Aorta (tissue), 5 donors: ENCODE measurements at regions not wholly inside any gene's neighbourhood (a gene's known extent, or its start where the extent isn't known, plus 50 kb on each side); places are given as distances from the start of the nearest gene placed in this dataset.

ENCODE experiments used
- ATAC-seq: fragments of 200-7000 bp; cut with Tn5 transposase; one replicate; pipeline ENCODE4 v1.9.1; 2022; ENCODE audit warnings: moderate library complexity; ENCODE audit not compliant: low FRiP score
- DNase-seq, 2 donors: peaks; one replicate each; pipeline ENCODE4 v3.0.0-alpha.2; 2020
- H3K27ac ChIP-seq, 2 donors: one replicate each; pipeline ENCODE4 v1.5.1; 2013; ENCODE audit warnings: low read length in 2 of 2, mild to moderate bottlenecking in 2 of 2, moderate library complexity in 2 of 2, control low read depth in 1 of 2, inconsistent platforms in 1 of 2, low read depth in 1 of 2
- H3K27me3 ChIP-seq, 2 donors: one replicate each; pipeline ENCODE4 v1.6.1; 2013; ENCODE audit warnings: control low read depth in 1 of 2, low read length in 1 of 2, mild to moderate bottlenecking in 1 of 2, moderate library complexity in 1 of 2; ENCODE audit not compliant: insufficient read depth in 2 of 2, control insufficient read depth in 1 of 2
- H3K36me3 ChIP-seq, 2 donors: one replicate each; pipeline ENCODE4 v1.6.1; 2013; ENCODE audit warnings: control low read depth in 1 of 2, low read length in 1 of 2, mild to moderate bottlenecking in 1 of 2; ENCODE audit not compliant: insufficient read depth in 2 of 2, control insufficient read depth in 1 of 2
- H3K4me1 ChIP-seq, 2 donors: one replicate each; pipeline ENCODE4 v1.6.1; 2013; ENCODE audit warnings: low read length in 2 of 2, control low read depth in 1 of 2, mild to moderate bottlenecking in 1 of 2, moderate library complexity in 1 of 2; ENCODE audit not compliant: insufficient read depth in 2 of 2, control insufficient read depth in 1 of 2
- H3K4me3 ChIP-seq, 2 donors: one replicate each; pipeline ENCODE4 v1.5.1; 2013; ENCODE audit warnings: low read length in 2 of 2, control low read depth in 1 of 2, mild to moderate bottlenecking in 1 of 2
- H3K9me3 ChIP-seq: one replicate; pipeline ENCODE4 v1.6.1; 2013; ENCODE audit warnings: mild to moderate bottlenecking, low read length; ENCODE audit not compliant: control insufficient read depth
- WGBS, 2 donors: extraction: QIAGEN DNeasy Blood & Tissue Kit; methylation state at CpG; one replicate each; pipeline ENCODE4 v1.1.7; 2013; 5-methylcytosine and 5-hydroxymethylcytosine counted together
- intact Hi-C, 2 donors: fragments of 100-400 bp; cut with DNase I; formaldehyde crosslinking; loops; one replicate each; pipeline versions ENCODE4 v1.14.2 to v1.15.0; 2022
- donor health status: healthy with polysubstance abuse.
- donor health status: Bipolar disorder and iron deficiency.
- donor health status: DM: no; HTN: no; CAD: no.
- donor health status: DM: no; HTN: no; CAD: no.
- donor health status: DM: yes; HTN: yes; CAD: no.

- H3K27me3 ChIP-seq: peaks cover 0 to 1% of the 10 kb centered on the region in 2 donors
- H3K27ac ChIP-seq: no peak overlapping the region
- no peaks in the 10 kb centered on the region for H3K36me3 ChIP-seq
- ATAC-seq (no peak), DNase-seq (no peak)
- H3K9me3 ChIP-seq: peaks cover 2% of the 10 kb centered on the region
- H3K4me3 ChIP-seq: no peak overlapping the region
- no peaks in the 10 kb centered on the region for H3K4me1 ChIP-seq
- 67 to 78% methylated on average over 3 of the region's 3 CpGs for WGBS, 2 donors
- intact Hi-C loops: no loop called here
Observed at GRCh38 chr7:67519171-67519570, 522.5 kb downstream of the TYW1 start.

- ATAC-seq (no peak), DNase-seq (no peak)
- H3K27ac ChIP-seq: no peak overlapping the region
- H3K27me3 ChIP-seq: peaks cover 0 to 1% of the 10 kb centered on the region in 2 donors
- intact Hi-C loops: no loop called here
- no peaks in the 10 kb centered on the region for H3K36me3 ChIP-seq
- H3K9me3 ChIP-seq: peaks cover 2% of the 10 kb centered on the region
- WGBS, 2 donors: 80 to 82% methylated on average over 3 of the region's 3 CpGs
- H3K4me3 ChIP-seq: no peak overlapping the region
- no peaks in the 10 kb centered on the region for H3K4me1 ChIP-seq
Observed at GRCh38 chr7:67522504-67522903, 525.9 kb downstream of the TYW1 start.

- H3K36me3 ChIP-seq: no peaks in the 10 kb centered on the region
- no peak overlapping the region for H3K4me3 ChIP-seq
- DNase-seq: no peak
- peaks cover 0 to 1% of the 10 kb centered on the region in 2 donors for H3K27me3 ChIP-seq
- ATAC-seq: no peak
- intact Hi-C loops: no loop called here
- H3K9me3 ChIP-seq: peaks cover 2% of the 10 kb centered on the region
- no peak overlapping the region for H3K27ac ChIP-seq
- H3K4me1 ChIP-seq: no peaks in the 10 kb centered on the region
- 70 to 83% methylated on average over 4 of the region's 4 CpGs for WGBS, 2 donors
Observed at GRCh38 chr7:67523713-67524112, 527.1 kb downstream of the TYW1 start.

- no peak for ATAC-seq
- Histone ChIP-seq H3K36me3 (no peaks in the 10 kb centered on the region), H3K4me1 (no peaks in the 10 kb centered on the region), H3K27ac (no peak overlapping the region), H3K27me3 (peaks cover 0 to 1% of the 10 kb centered on the region in 2 donors), H3K4me3 (no peak overlapping the region), H3K9me3 (peaks cover 2% of the 10 kb centered on the region)
- no peak for DNase-seq
- intact Hi-C loops: no loop called here
- 54 to 65% methylated on average over 4 of the region's 4 CpGs for WGBS, 2 donors
Observed at GRCh38 chr7:67525588-67525987, 529.0 kb downstream of the TYW1 start.

- Histone ChIP-seq H3K36me3 (no peaks in the 10 kb centered on the region), H3K4me3 (no peak overlapping the region), H3K27ac (no peak overlapping the region), H3K4me1 (no peaks in the 10 kb centered on the region), H3K9me3 (no peaks in the 10 kb centered on the region), H3K27me3 (no peaks in the 10 kb centered on the region)
- intact Hi-C loops: no loop called here
- 72 to 79% methylated on average over 8 of the region's 8 CpGs for WGBS, 2 donors
- no peak for ATAC-seq
- no peak for DNase-seq
Observed at GRCh38 chr7:67535241-67535989, 538.8 kb downstream of the TYW1 start.

- H3K4me1 ChIP-seq: no peaks in the 10 kb centered on the region
- no peaks in the 10 kb centered on the region for H3K36me3 ChIP-seq
- ATAC-seq (no peak), DNase-seq (no peak)
- H3K4me3 ChIP-seq: no peak overlapping the region
- intact Hi-C loops: no loop called here
- WGBS, 2 donors: 85 to 88% methylated on average over 8 of the region's 8 CpGs
- no peak overlapping the region for H3K27ac ChIP-seq
- H3K9me3 ChIP-seq: peaks cover 4% of the 10 kb centered on the region
- H3K27me3 ChIP-seq: no peaks in the 10 kb centered on the region
Observed at GRCh38 chr7:67542916-67543315, 546.3 kb downstream of the TYW1 start.

- Histone ChIP-seq H3K27ac (no peak overlapping the region), H3K4me1 (no peaks in the 10 kb centered on the region), H3K36me3 (no peaks in the 10 kb centered on the region), H3K27me3 (no peaks in the 10 kb centered on the region), H3K9me3 (peaks cover 10% of the 10 kb centered on the region), H3K4me3 (no peak overlapping the region)
- no peak for DNase-seq
- intact Hi-C loops: no loop called here
- ATAC-seq: no peak
- 63 to 68% methylated on average over 7 of the region's 7 CpGs for WGBS, 2 donors
Observed at GRCh38 chr7:67547183-67547907, 550.7 kb downstream of the TYW1 start.

GRCh38 chr7:67549126-67549525, 552.5 kb downstream of the TYW1 start:
- DNase-seq (no peak), ATAC-seq (no peak)
- intact Hi-C loops: no loop called here
- Histone ChIP-seq H3K4me3 (no peak overlapping the region), H3K4me1 (no peaks in the 10 kb centered on the region), H3K36me3 (no peaks in the 10 kb centered on the region), H3K27ac (no peak overlapping the region), H3K27me3 (no peaks in the 10 kb centered on the region), H3K9me3 (peaks cover 10% of the 10 kb centered on the region)
- WGBS, 2 donors: 87 to 88% methylated on average over 3 of the region's 3 CpGs
